H1 (cell line): ENCODE measurements at regions not wholly inside any gene's neighbourhood (a gene's known extent, or its start where the extent isn't known, plus 50 kb on each side); places are given as distances from the start of the nearest gene placed in this dataset.
"Not testable (repeated sequence)": the region's sequence is repeated elsewhere in the genome, so short reads cannot be mapped to it uniquely, and the experiment has no call there.

Source experiments
- CTCF ChIA-PET: fragments of 300-600 bp; sonication (Branson Sonifier 250); formaldehyde crosslinking; loops from one replicate; lab custom pipeline; 2021; ENCODE audit not compliant: partially characterized antibody; lab: Charles Lee
- POLR2A ChIA-PET: fragments of 300-600 bp; sonication (Branson Sonifier 250); formaldehyde crosslinking; loops from one replicate; lab custom pipeline; 2021; ENCODE audit warnings: inconsistent platforms; ENCODE audit not compliant: partially characterized antibody; lab: Charles Lee
- DNase-seq, 2 experiments: peaks; one replicate each; pipeline versions ENCODE4 v3.0.0 to v3.0.0-alpha.2; 2010 to 2022; ENCODE audit warnings: low spot score in 2 of 2, low read depth in 1 of 2, mixed read lengths in 1 of 2
- FAIRE-seq: peaks from 2 replicates; lab custom pipeline; 2011; peaks lifted over from hg19 to GRCh38; lab: Jason Lieb, UNC
- H2AFZ ChIP-seq: 2 replicates; pipeline ENCODE4 v1.8.1; 2012; ENCODE audit warnings: low read length, inconsistent platforms
- H2AK5ac ChIP-seq: 2 replicates; pipeline ENCODE4 v1.6.1; 2013; ENCODE audit warnings: low read depth, low read length
- H2BK120ac ChIP-seq: replicated peaks from 2 replicates; pipeline ENCODE3; 2013; ENCODE audit warnings: low read depth, low read length, inconsistent platforms
- H2BK12ac ChIP-seq: 2 replicates; pipeline ENCODE4 v1.6.1; 2013; ENCODE audit warnings: low read depth, low read length
- H2BK15ac ChIP-seq: 2 replicates; pipeline ENCODE4 v1.6.1; 2013; ENCODE audit warnings: low read length
- H2BK20ac ChIP-seq: 2 replicates; pipeline ENCODE4 v1.6.1; 2013; ENCODE audit warnings: low read length
- H2BK5ac ChIP-seq: 2 replicates; pipeline ENCODE4 v1.6.1; 2013; ENCODE audit warnings: low read depth, low read length
- H3K14ac ChIP-seq: 2 replicates; pipeline ENCODE4 v1.6.1; 2013; ENCODE audit warnings: inconsistent platforms; ENCODE audit not compliant: insufficient read length
- H3K18ac ChIP-seq: 2 replicates; pipeline ENCODE4 v1.6.1; 2013; ENCODE audit warnings: low read length; ENCODE audit errors: extremely low read depth
- H3K23ac ChIP-seq: 2 replicates; pipeline ENCODE4 v1.6.1; 2013; ENCODE audit warnings: inconsistent platforms; ENCODE audit not compliant: insufficient read length
- H3K23me2 ChIP-seq: 2 replicates; pipeline ENCODE4 v1.6.1; 2013; ENCODE audit warnings: low read depth, low read length
- H3K27ac ChIP-seq: 2 replicates; pipeline ENCODE4 v1.6.1; 2011; ENCODE audit warnings: low read depth, low read length, inconsistent platforms
- H3K27me3 ChIP-seq, 4 experiments: replicated peaks in 1 of 4; 1 replicate in 1 of 4; 2 replicates in 3 of 4; pipeline versions ENCODE4 v1.6.1 to v1.8.1; 2011 to 2013; ENCODE audit warnings: low read length in 3 of 4, mild to moderate bottlenecking in 3 of 4, inconsistent platforms in 2 of 4, mixed read lengths in 2 of 4, moderate library complexity in 1 of 4; ENCODE audit not compliant: control insufficient read depth in 3 of 4, insufficient read depth in 3 of 4; ENCODE audit errors: extremely low read depth in 1 of 4
- H3K36me3 ChIP-seq, 4 experiments: 2 replicates each; pipeline versions ENCODE4 v1.6.1 to v1.8.1; 2011 to 2013; ENCODE audit warnings: mild to moderate bottlenecking in 4 of 4, low read length in 3 of 4, moderate library complexity in 2 of 4, control low read depth in 1 of 4, inconsistent platforms in 1 of 4; ENCODE audit not compliant: insufficient read depth in 4 of 4, control insufficient read depth in 2 of 4
- H3K4ac ChIP-seq: replicated peaks from 2 replicates; pipeline ENCODE3; 2013; ENCODE audit warnings: low read length, low read depth, mixed read lengths, inconsistent platforms; ENCODE audit not compliant: insufficient read length
- H3K4me1 ChIP-seq, 4 experiments: replicated peaks in 1 of 4; 1 replicate in 1 of 4; 2 replicates in 3 of 4; pipeline versions ENCODE4 v1.6.1 to v1.8.1; 2011 to 2013; ENCODE audit warnings: low read length in 3 of 4, inconsistent platforms in 2 of 4, mixed read lengths in 1 of 4; ENCODE audit not compliant: insufficient read depth in 4 of 4, control insufficient read depth in 3 of 4
- H3K4me2 ChIP-seq, 2 experiments: 2 replicates each; pipeline versions ENCODE4 v1.6.1 to v1.8.1; 2011 to 2013; ENCODE audit warnings: low read depth in 2 of 2, low read length in 2 of 2, control low read depth in 1 of 2, inconsistent platforms in 1 of 2, mild to moderate bottlenecking in 1 of 2; ENCODE audit not compliant: insufficient read depth in 1 of 2
- H3K4me3 ChIP-seq, 4 experiments: fragments of 200-600, 300-600 bp in 1 of 4; sonication (generic), shearing (Covaris generic), sonication (Bioruptor Twin) in 1 of 4; 2 replicates each; pipeline versions ENCODE4 v1.5.1 to v1.8.1; 2011 to 2016; ENCODE audit warnings: low read length in 4 of 4, low read depth in 3 of 4, control low read depth in 2 of 4, inconsistent platforms in 2 of 4, mild to moderate bottlenecking in 2 of 4, mixed read lengths in 1 of 4, moderate library complexity in 1 of 4; ENCODE audit not compliant: insufficient read depth in 2 of 4; ENCODE audit errors: extremely low read depth in 1 of 4
- H3K56ac ChIP-seq: replicated peaks from 2 replicates; pipeline ENCODE3; 2013; ENCODE audit warnings: low read depth, mild to moderate bottlenecking, mixed read lengths, low read length, inconsistent platforms; ENCODE audit not compliant: insufficient read length
- H3K79me1 ChIP-seq: 2 replicates; pipeline ENCODE4 v1.6.1; 2013; ENCODE audit warnings: low read depth, low read length, control low read depth
- H3K79me2 ChIP-seq, 2 experiments: 2 replicates each; pipeline versions ENCODE4 v1.6.1 to v1.8.1; 2012 to 2013; ENCODE audit warnings: low read length in 2 of 2, mild to moderate bottlenecking in 2 of 2, inconsistent platforms in 1 of 2; ENCODE audit not compliant: insufficient read depth in 2 of 2, control insufficient read depth in 1 of 2
- H3K9ac ChIP-seq, 4 experiments: replicated peaks in 1 of 4; 1 replicate in 1 of 4; 2 replicates in 3 of 4; pipeline versions ENCODE4 v1.6.1 to v1.8.1; 2011 to 2013; ENCODE audit warnings: low read depth in 3 of 4, low read length in 3 of 4, control low read depth in 2 of 4, mild to moderate bottlenecking in 2 of 4, moderate library complexity in 2 of 4, inconsistent platforms in 1 of 4; ENCODE audit errors: extremely low read depth in 1 of 4
- H3K9me3 ChIP-seq, 2 experiments: 2 replicates each; pipeline versions ENCODE4 v1.6.1 to v1.8.1; 2012 to 2013; ENCODE audit warnings: mild to moderate bottlenecking in 2 of 2, moderate library complexity in 2 of 2, control low read depth in 1 of 2, inconsistent platforms in 1 of 2, low read depth in 1 of 2, low read length in 1 of 2, mixed read lengths in 1 of 2; ENCODE audit not compliant: insufficient read depth in 2 of 2
- H4K20me1 ChIP-seq, 2 experiments: replicated peaks in 1 of 2; 2 replicates each; pipeline versions ENCODE3 to v1.8.1; 2011 to 2013; ENCODE audit warnings: inconsistent platforms in 2 of 2, low read length in 2 of 2, mild to moderate bottlenecking in 1 of 2; ENCODE audit not compliant: insufficient read depth in 2 of 2, control insufficient read depth in 1 of 2
- H4K5ac ChIP-seq: 2 replicates; pipeline ENCODE4 v1.6.1; 2013; ENCODE audit warnings: low read length, low read depth, mixed read lengths, inconsistent platforms; ENCODE audit not compliant: insufficient read length
- H4K8ac ChIP-seq: 2 replicates; pipeline ENCODE4 v1.8.0; 2013; ENCODE audit warnings: mild to moderate bottlenecking, moderate library complexity, low read length, inconsistent platforms; ENCODE audit not compliant: insufficient read depth; ENCODE audit errors: extremely low read depth
- H4K91ac ChIP-seq: replicated peaks from 2 replicates; pipeline ENCODE3; 2013; ENCODE audit warnings: low read length, mixed read lengths, inconsistent platforms; ENCODE audit not compliant: insufficient read length
- CHD2 ChIP-seq: IDR thresholded peaks from 2 replicates; pipeline ENCODE4 v1.6.1; 2012; ENCODE audit warnings: low read length, improper control_type of control experiment
- WGBS, 2 experiments: shearing (Covaris generic) in 1 of 2; methylation state at CpG; one replicate each; pipeline versions ENCODE4 v1.1.6 to v1.1.7; 2013 to 2015; ENCODE audit warnings: low lambda C conversion rate in 2 of 2, mixed read lengths in 2 of 2, inconsistent platforms in 1 of 2, low coverage in 1 of 2, missing lambda C conversion rate in 1 of 2; ENCODE audit not compliant: insufficient replicate concordance in 2 of 2, insufficient coverage in 1 of 2, insufficient read length in 1 of 2; ENCODE audit errors: extremely low coverage in 1 of 2, missing lambda C conversion rate in 1 of 2; 5-methylcytosine and 5-hydroxymethylcytosine counted together

DNA sequence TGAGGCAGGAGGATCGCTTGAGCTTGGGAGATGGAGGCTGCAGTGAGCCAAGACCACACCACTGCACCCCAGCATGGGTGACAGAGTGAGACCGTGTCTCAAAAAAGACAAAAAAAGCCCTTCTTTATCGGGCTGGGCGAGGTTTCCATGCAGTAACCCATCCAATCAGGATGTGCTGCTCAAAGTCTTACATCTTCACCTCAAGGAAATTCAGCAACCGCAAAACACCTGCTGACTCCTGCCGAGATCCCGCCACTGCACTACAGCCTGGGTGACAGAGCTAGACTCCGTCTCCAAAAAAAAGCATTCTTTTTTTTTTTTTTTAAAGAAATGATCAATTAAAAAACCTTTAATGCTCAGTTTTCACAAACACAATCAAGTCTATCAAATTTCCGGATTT is 75.7 kb upstream of the KCTD7 start:
- Histone ChIP-seq H3K27ac (no peak overlapping the region), H3K56ac (no peak overlapping the region), H4K8ac (no peak overlapping the region), H3K27me3 (no peaks in the 10 kb centered on the region), H4K20me1 (peaks cover 0 to 5% of the 10 kb centered on the region in 2 experiments), H3K4me1 (peaks cover 0 to 4% (median 1%) of the 10 kb centered on the region in 4 experiments; a peak in 3 of 7 replicates), H4K5ac (no peak overlapping the region), H3K4me2 (no peak overlapping the region), H3K79me2 (no peaks in the 10 kb centered on the region; a peak in 2 of 4 replicates), H3K79me1 (peaks cover 4% of the 10 kb centered on the region; the same call in 1 of the 2 replicates), H3K4me3 (no peak overlapping the region), H3K36me3 (peaks cover 2 to 33% (median 26%) of the 10 kb centered on the region in 4 experiments), H2BK20ac (no peak overlapping the region), H3K14ac (no peak overlapping the region), H3K9me3 (no peaks in the 10 kb centered on the region), H2BK120ac (no peak overlapping the region), H3K9ac (no peak overlapping the region), H2BK5ac (no peak overlapping the region), H2AFZ (no peak overlapping the region), H2AK5ac (no peak overlapping the region), H3K4ac (no peak overlapping the region), H3K23me2 (no peaks in the 10 kb centered on the region), H2BK15ac (no peak overlapping the region), H4K91ac (no peak overlapping the region), H3K18ac (no peak overlapping the region), H3K23ac (no peak overlapping the region), H2BK12ac (no peak overlapping the region)
- WGBS, 2 experiments, result 92% methylated on average over 9 of the region's 9 CpGs; no CpG with 5 or more reads in 1 of the 2 experiments
- ChIA-PET CTCF (interaction anchor here (0.7 to 1.6 kb wide), 2 partner anchors 12 to 347 kb away, joined by 4 to 5 read pairs; no protein-coding TSS in a partner anchor), POLR2A (no interaction called here)
- FAIRE-seq, result no peak
- TF ChIP-seq CHD2, result no peak
- no peak for DNase-seq

DNA sequence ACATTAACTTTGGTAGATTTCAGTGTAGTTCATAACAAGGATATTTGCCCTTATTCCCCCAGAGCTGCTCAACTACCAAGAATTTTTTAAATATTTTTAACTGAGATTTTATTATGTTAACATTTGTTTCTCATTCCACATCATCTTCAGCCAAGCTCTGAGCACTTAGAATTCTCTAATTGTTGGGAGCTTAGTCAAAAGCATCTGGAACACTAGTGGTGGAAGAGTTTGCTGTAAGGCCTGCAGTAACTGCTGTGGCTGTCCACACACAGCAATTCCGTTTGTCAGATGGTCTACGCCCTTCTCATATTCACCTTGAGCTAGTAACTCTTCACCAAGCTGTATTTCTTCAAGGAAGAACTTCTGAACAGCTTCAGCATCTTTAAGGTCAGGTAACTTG is 75.0 kb upstream of the KCTD7 start:
- H2BK20ac ChIP-seq, H3K4ac ChIP-seq, H3K4me1 ChIP-seq, H3K27me3 ChIP-seq, H3K79me2 ChIP-seq, H2AFZ ChIP-seq, H4K5ac ChIP-seq, H3K23me2 ChIP-seq, H3K14ac ChIP-seq, H3K4me2 ChIP-seq, H3K18ac ChIP-seq, H3K23ac ChIP-seq, H2BK5ac ChIP-seq, DNase-seq, H3K9ac ChIP-seq, H3K56ac ChIP-seq, FAIRE-seq, H4K20me1 ChIP-seq, H3K9me3 ChIP-seq, H3K27ac ChIP-seq, H2BK12ac ChIP-seq, H2BK15ac ChIP-seq, H4K91ac ChIP-seq, H4K8ac ChIP-seq, H2BK120ac ChIP-seq, H2AK5ac ChIP-seq, H3K4me3 ChIP-seq, H3K79me1 ChIP-seq: not testable (repeated sequence)
- ChIA-PET POLR2A (interaction anchor here (1.4 kb wide), 1 partner anchor 12 kb away, joined by 3 read pairs; no protein-coding TSS in a partner anchor), CTCF (interaction anchor here (1.6 kb wide), 1 partner anchor 12 kb away, joined by 5 read pairs; no protein-coding TSS in a partner anchor)
- peaks cover 2 to 33% (median 26%) of the 10 kb centered on the region in 4 experiments for H3K36me3 ChIP-seq
- 100% methylated on average over 2 of the region's 2 CpGs; no CpG with 5 or more reads in 1 of the 2 experiments for WGBS, 2 experiments
